ENCODE measurements at regions not wholly inside any gene's neighbourhood (a gene's known extent, or its start where the extent isn't known, plus 50 kb on each side); places are given as distances from the start of the nearest gene placed in this dataset.

DNA sequence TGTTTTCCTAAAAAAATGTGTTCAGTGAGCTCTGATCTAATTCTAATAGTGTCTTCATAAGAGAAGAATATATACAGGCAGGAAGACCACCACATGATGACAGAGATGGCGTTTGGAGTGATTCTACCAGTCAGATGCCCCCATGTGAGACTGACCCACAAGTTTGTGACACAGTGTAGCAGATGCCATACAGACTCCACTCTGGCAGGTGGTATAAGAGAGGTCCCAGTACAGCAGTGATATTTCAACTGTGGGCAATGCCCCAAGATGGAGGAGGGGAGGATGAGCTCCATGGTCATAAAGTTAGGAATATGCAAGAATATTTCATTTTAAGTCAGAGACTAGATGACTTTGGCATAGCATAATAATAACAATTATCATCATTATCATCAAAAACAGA lies 1022.6 kb downstream of the KCNMA1 start:
- H3K4me1 ChIP-seq (ENCODE audit: insufficient read depth, low read length) = no peaks in the 10 kb centered on the region
- H2AFZ ChIP-seq (ENCODE audit: low read depth, low read length) = no peak overlapping the region
- no peak overlapping the region for H3K4me3 ChIP-seq (ENCODE audit: low read length)
- no peaks in the 10 kb centered on the region for H3K36me3 ChIP-seq (ENCODE audit: insufficient read depth, low read length)
- H3K27me3 ChIP-seq (ENCODE audit: insufficient read depth, low read length) = no peaks in the 10 kb centered on the region
- H3K9me3 ChIP-seq (ENCODE audit: low read length) = no peaks in the 10 kb centered on the region
